HCT116 (cell line): ENCODE measurements at regions not wholly inside any gene's neighbourhood (a gene's known extent, or its start where the extent isn't known, plus 50 kb on each side); places are given as distances from the start of the nearest gene placed in this dataset.

Experiments
- CBX3 ChIP-seq: IDR thresholded peaks from 2 replicates; pipeline ENCODE4 v1.6.1; 2012; ENCODE audit warnings: low read depth
- CTCF ChIP-seq, 3 experiments: fragments of 200-600 bp in 1 of 3; sonication (generic) in 1 of 3; IDR thresholded peaks in 2 of 3; conservative IDR thresholded peaks in 1 of 3; 2 replicates each; pipeline ENCODE4 v1.5.1; 2012 to 2017; ENCODE audit warnings: low read depth in 2 of 3, low read length in 2 of 3, antibody characterized with exemption in 1 of 3, borderline replicate concordance in 1 of 3, control low read depth in 1 of 3, mild to moderate bottlenecking in 1 of 3, mixed read lengths in 1 of 3, mixed run types in 1 of 3, moderate library complexity in 1 of 3; ENCODE audit not compliant: insufficient read depth in 1 of 3
- EGR1 ChIP-seq: IDR thresholded peaks from 2 replicates; pipeline ENCODE4 v1.6.1; 2012; ENCODE audit warnings: low read depth
- EZH2 ChIP-seq: fragments of 200-600 bp; sonication (generic); IDR thresholded peaks from 2 replicates; pipeline ENCODE4 v1.6.1; 2017; ENCODE audit warnings: antibody characterized with exemption, mixed run types
- POLR2A ChIP-seq: IDR thresholded peaks from 2 replicates; pipeline ENCODE4 v1.7.0; 2011; ENCODE audit warnings: borderline replicate concordance; ENCODE audit not compliant: insufficient read depth, insufficient read length; ENCODE audit errors: extremely low read depth
- RAD21 ChIP-seq: IDR thresholded peaks from 2 replicates; pipeline ENCODE4 v1.6.1; 2012; ENCODE audit warnings: low read depth, mild to moderate bottlenecking
- TCF7L2 ChIP-seq: IDR thresholded peaks from 2 replicates; pipeline ENCODE4 v1.7.0; 2011; ENCODE audit warnings: borderline replicate concordance, inconsistent platforms; ENCODE audit not compliant: insufficient read depth, insufficient read length; ENCODE audit errors: extremely low read depth

- no peak for TF ChIP-seq POLR2A
- no peak for TF ChIP-seq CTCF (IDR thresholded peaks at IDR 0.05 in 2 of 3, conservative IDR thresholded peaks at IDR 0.05 in 1 of 3; ENCODE audit: borderline replicate concordance in 1 of 3, insufficient read depth in 1 of 3, low read depth in 2 of 3, low read length in 2 of 3)
- TF ChIP-seq RAD21, result no peak
- TF ChIP-seq EZH2, result no peak
- TF ChIP-seq CBX3, result no peak
- TF ChIP-seq EGR1, result no peak
- no peak for TF ChIP-seq TCF7L2
Measured at GRCh38 chr2:236863729-236864126, 222.0 kb upstream of the COPS8 start.
